ENCODE measurements at regions not wholly inside any gene's neighbourhood (a gene's known extent, or its start where the extent isn't known, plus 50 kb on each side); places are given as distances from the start of the nearest gene placed in this dataset.

GRCh38 chr11:129643031-129643721, 172.5 kb upstream of the TMEM45B start:
- Histone ChIP-seq H3K14ac (ENCODE audit: insufficient read depth, low read length) (no peak overlapping the region), H3K9ac (ENCODE audit: extremely low read depth, insufficient read length, low read length) (no peak overlapping the region), H3K18ac (ENCODE audit: insufficient read length, low read depth, low read length) (no peak overlapping the region), H4K5ac (ENCODE audit: insufficient read length, low read depth, low read length) (no peak overlapping the region), H3K23ac (ENCODE audit: insufficient read length, low read depth, low read length) (no peak overlapping the region), H4K20me1 (ENCODE audit: control insufficient read depth, insufficient read depth, insufficient read length) (no peaks in the 10 kb centered on the region), H3K9me3 (ENCODE audit: control insufficient read depth, low read depth, low read length) (no peaks in the 10 kb centered on the region), H3K27me3 (ENCODE audit: insufficient read depth, low read length) (no peaks in the 10 kb centered on the region), H3K79me1 (ENCODE audit: insufficient read depth, low read depth, low read length, poor library complexity, severe bottlenecking) (no peaks in the 10 kb centered on the region), H3K56ac (ENCODE audit: insufficient read length, low read depth, low read length) (no peak overlapping the region), H2BK15ac (ENCODE audit: low read depth, low read length) (no peak overlapping the region), H3K23me2 (ENCODE audit: insufficient read length, low read depth, low read length, poor library complexity, severe bottlenecking) (no peaks in the 10 kb centered on the region), H2AK5ac (ENCODE audit: insufficient read length, low read length) (no peak overlapping the region), H3T11ph (ENCODE audit: low read length) (no peak overlapping the region), H4K91ac (ENCODE audit: insufficient read length, low read depth, low read length) (no peak overlapping the region), H2BK120ac (ENCODE audit: low read depth, low read length, poor library complexity, severe bottlenecking) (no peak overlapping the region), H3K4ac (ENCODE audit: low read depth, low read length) (no peak overlapping the region), H3K4me1 (ENCODE audit: insufficient read depth, low read length) (no peaks in the 10 kb centered on the region), H2BK5ac (ENCODE audit: insufficient read length, low read length) (no peak overlapping the region), H2BK20ac (ENCODE audit: low read depth, low read length, poor library complexity, severe bottlenecking) (no peak overlapping the region), H3K4me2 (ENCODE audit: insufficient read depth, insufficient read length, low read length) (no peak overlapping the region), H4K8ac (replicated peaks; ENCODE audit: insufficient read length, low read depth, low read length) (no peak overlapping the region), H3K79me2 (ENCODE audit: insufficient read depth, low read length) (no peaks in the 10 kb centered on the region), H2AFZ (ENCODE audit: low read length) (no peak overlapping the region), H2BK12ac (ENCODE audit: insufficient read length, low read depth, low read length) (no peak overlapping the region), H3K27ac (ENCODE audit: insufficient read length, low read depth, low read length) (no peak overlapping the region)
- H3K4me3 Mint-ChIP-seq = no peak overlapping the region
- H3K9me3 Mint-ChIP-seq = peaks cover 0 to 3% of the 10 kb centered on the region in 2 experiments; a peak in 1 of 5 replicates
- H3K27ac Mint-ChIP-seq = no peak overlapping the region; a peak in 1 of 7 replicates
- H3K4me1 Mint-ChIP-seq = no peaks in the 10 kb centered on the region
- DNase-seq = no peak
- TF ChIP-seq, protein P1, sequence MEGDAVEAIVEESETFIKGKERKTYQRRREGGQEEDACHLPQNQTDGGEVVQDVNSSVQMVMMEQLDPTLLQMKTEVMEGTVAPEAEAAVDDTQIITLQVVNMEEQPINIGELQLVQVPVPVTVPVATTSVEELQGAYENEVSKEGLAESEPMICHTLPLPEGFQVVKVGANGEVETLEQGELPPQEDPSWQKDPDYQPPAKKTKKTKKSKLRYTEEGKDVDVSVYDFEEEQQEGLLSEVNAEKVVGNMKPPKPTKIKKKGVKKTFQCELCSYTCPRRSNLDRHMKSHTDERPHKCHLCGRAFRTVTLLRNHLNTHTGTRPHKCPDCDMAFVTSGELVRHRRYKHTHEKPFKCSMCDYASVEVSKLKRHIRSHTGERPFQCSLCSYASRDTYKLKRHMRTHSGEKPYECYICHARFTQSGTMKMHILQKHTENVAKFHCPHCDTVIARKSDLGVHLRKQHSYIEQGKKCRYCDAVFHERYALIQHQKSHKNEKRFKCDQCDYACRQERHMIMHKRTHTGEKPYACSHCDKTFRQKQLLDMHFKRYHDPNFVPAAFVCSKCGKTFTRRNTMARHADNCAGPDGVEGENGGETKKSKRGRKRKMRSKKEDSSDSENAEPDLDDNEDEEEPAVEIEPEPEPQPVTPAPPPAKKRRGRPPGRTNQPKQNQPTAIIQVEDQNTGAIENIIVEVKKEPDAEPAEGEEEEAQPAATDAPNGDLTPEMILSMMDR (conservative IDR thresholded peaks at IDR 0.05) = no peak
- H3K27me3 Mint-ChIP-seq (ENCODE audit: low read depth) = peaks cover 6% of the 10 kb centered on the region
- H3K36me3 Mint-ChIP-seq (ENCODE audit: insufficient read depth in 1 of 3, low read depth in 3 of 3) = no peaks in the 10 kb centered on the region
- no CpG with 5 or more reads among the region's 6 CpGs for WGBS (ENCODE audit: extremely low coverage, insufficient read length, low lambda C conversion rate)
